ENCODE measurements at regions not wholly inside any gene's neighbourhood (a gene's known extent, or its start where the extent isn't known, plus 50 kb on each side); places are given as distances from the start of the nearest gene placed in this dataset.
"Not testable (repeated sequence)": the region's sequence is repeated elsewhere in the genome, so short reads cannot be mapped to it uniquely, and the experiment has no call there.

- DNase-seq (ENCODE audit: extremely low spot score); H3K27ac ChIP-seq (ENCODE audit: low read depth); H3K4me1 ChIP-seq (ENCODE audit: insufficient read depth); H3K36me3 ChIP-seq (ENCODE audit: insufficient read depth); H3K4me3 ChIP-seq (ENCODE audit: low read depth, low read length): not testable (repeated sequence)
- 89% methylated on average over 7 of the region's 7 CpGs for WGBS
Measured at GRCh38 chr13:68890101-68890500, 1217.5 kb upstream of the ATXN8OS start.

- WGBS, result 91% methylated on average over 4 of the region's 4 CpGs
- DNase-seq (ENCODE audit: extremely low spot score), result no peak
- H3K36me3 ChIP-seq (ENCODE audit: insufficient read depth), result no peaks in the 10 kb centered on the region
Measured at GRCh38 chr13:68888832-68889231, 1218.8 kb upstream of the ATXN8OS start.

GRCh38 chr13:68872338-68872737 lies 1235.3 kb upstream of the ATXN8OS start:
- Histone ChIP-seq H3K27ac (ENCODE audit: low read depth) (no peak overlapping the region), H3K36me3 (ENCODE audit: insufficient read depth) (no peaks in the 10 kb centered on the region), H3K4me3 (ENCODE audit: low read depth, low read length) (no peak overlapping the region), H3K4me1 (ENCODE audit: insufficient read depth) (no peaks in the 10 kb centered on the region)
- no peak for DNase-seq (ENCODE audit: extremely low spot score)
- WGBS, result 89% methylated on average over 2 of the region's 2 CpGs

More at GRCh38 chr13:68888832-68889231, 1218.8 kb upstream of the ATXN8OS start:
- Histone ChIP-seq H3K27ac (ENCODE audit: low read depth) (no peak overlapping the region), H3K4me1 (ENCODE audit: insufficient read depth) (no peaks in the 10 kb centered on the region), H3K4me3 (ENCODE audit: low read depth, low read length) (no peak overlapping the region)

- Histone ChIP-seq H3K4me3 (ENCODE audit: low read depth, low read length) (no peak overlapping the region), H3K4me1 (ENCODE audit: insufficient read depth) (no peaks in the 10 kb centered on the region), H3K27ac (ENCODE audit: low read depth) (no peak overlapping the region), H3K36me3 (ENCODE audit: insufficient read depth) (no peaks in the 10 kb centered on the region)
- WGBS, result 73% methylated on average over 1 of the region's 1 CpG
- DNase-seq (ENCODE audit: extremely low spot score), result no peak
Measured at GRCh38 chr13:68851026-68851425, 1256.6 kb upstream of the ATXN8OS start.

GRCh38 chr13:68850160-68850559 lies 1257.5 kb upstream of the ATXN8OS start:
- H3K4me1 ChIP-seq (ENCODE audit: insufficient read depth), result no peaks in the 10 kb centered on the region
- H3K36me3 ChIP-seq (ENCODE audit: insufficient read depth), result no peaks in the 10 kb centered on the region
- no peak overlapping the region for H3K27ac ChIP-seq (ENCODE audit: low read depth)
- H3K4me3 ChIP-seq (ENCODE audit: low read depth, low read length), result no peak overlapping the region
- DNase-seq (ENCODE audit: extremely low spot score), result no peak
- WGBS, result 22% methylated on average over 3 of the region's 3 CpGs

- 67% methylated on average over 1 of the region's 1 CpG for WGBS
- Histone ChIP-seq H3K4me3 (ENCODE audit: low read depth, low read length) (no peak overlapping the region), H3K36me3 (ENCODE audit: insufficient read depth) (no peaks in the 10 kb centered on the region)
Measured at GRCh38 chr13:68846663-68847062, 1261.0 kb upstream of the ATXN8OS start.

GRCh38 chr13:68834375-68834774 lies 1273.3 kb upstream of the ATXN8OS start:
- Histone ChIP-seq H3K36me3 (ENCODE audit: insufficient read depth) (no peaks in the 10 kb centered on the region), H3K4me3 (ENCODE audit: low read depth, low read length) (no peak overlapping the region), H3K27ac (ENCODE audit: low read depth) (no peak overlapping the region), H3K4me1 (ENCODE audit: insufficient read depth) (no peaks in the 10 kb centered on the region)
- no peak for DNase-seq (ENCODE audit: extremely low spot score)

More at GRCh38 chr13:68846663-68847062, 1261.0 kb upstream of the ATXN8OS start:
- no peak for DNase-seq (ENCODE audit: extremely low spot score)
- Histone ChIP-seq H3K4me1 (ENCODE audit: insufficient read depth) (no peaks in the 10 kb centered on the region), H3K27ac (ENCODE audit: low read depth) (no peak overlapping the region)

- WGBS, result 93% methylated on average over 7 of the region's 7 CpGs
- Histone ChIP-seq H3K4me3 (ENCODE audit: low read depth, low read length) (no peak overlapping the region), H3K27ac (ENCODE audit: low read depth) (no peak overlapping the region), H3K36me3 (ENCODE audit: insufficient read depth) (no peaks in the 10 kb centered on the region), H3K4me1 (ENCODE audit: insufficient read depth) (no peaks in the 10 kb centered on the region)
- no peak for DNase-seq (ENCODE audit: extremely low spot score)
Measured at GRCh38 chr13:68816715-68817114, 1290.9 kb upstream of the ATXN8OS start.

- Histone ChIP-seq H3K4me3 (ENCODE audit: low read depth, low read length) (no peak overlapping the region), H3K27ac (ENCODE audit: low read depth) (no peak overlapping the region), H3K4me1 (ENCODE audit: insufficient read depth) (no peaks in the 10 kb centered on the region), H3K36me3 (ENCODE audit: insufficient read depth) (no peaks in the 10 kb centered on the region)
- WGBS, result 63% methylated on average over 7 of the region's 7 CpGs
- no peak for DNase-seq (ENCODE audit: extremely low spot score)
Measured at GRCh38 chr13:68813180-68813796, 1294.3 kb upstream of the ATXN8OS start.

- Histone ChIP-seq H3K4me3 (ENCODE audit: low read depth, low read length) (no peak overlapping the region), H3K36me3 (ENCODE audit: insufficient read depth) (no peaks in the 10 kb centered on the region), H3K4me1 (ENCODE audit: insufficient read depth) (no peaks in the 10 kb centered on the region), H3K27ac (ENCODE audit: low read depth) (no peak overlapping the region)
- WGBS, result 0% methylated on average over 1 of the region's 1 CpG
- no peak for DNase-seq (ENCODE audit: extremely low spot score)
Measured at GRCh38 chr13:68810660-68811059, 1297.0 kb upstream of the ATXN8OS start.

GRCh38 chr13:68808456-68808855 lies 1299.2 kb upstream of the ATXN8OS start:
- H3K27ac ChIP-seq (ENCODE audit: low read depth), result no peak overlapping the region
- no peak for DNase-seq (ENCODE audit: extremely low spot score)
- H3K36me3 ChIP-seq (ENCODE audit: insufficient read depth), result no peaks in the 10 kb centered on the region
- no peaks in the 10 kb centered on the region for H3K4me1 ChIP-seq (ENCODE audit: insufficient read depth)
- no peak overlapping the region for H3K4me3 ChIP-seq (ENCODE audit: low read depth, low read length)
- WGBS, result 88% methylated on average over 3 of the region's 3 CpGs

GRCh38 chr13:68806125-68806524 lies 1301.5 kb upstream of the ATXN8OS start:
- 67% methylated on average over 2 of the region's 2 CpGs for WGBS

GRCh38 chr13:68784275-68784674 lies 1323.4 kb upstream of the ATXN8OS start:
- no peaks in the 10 kb centered on the region for H3K4me1 ChIP-seq (ENCODE audit: insufficient read depth)
- no peak for DNase-seq (ENCODE audit: extremely low spot score)
- H3K36me3 ChIP-seq (ENCODE audit: insufficient read depth), result no peaks in the 10 kb centered on the region
- no peak overlapping the region for H3K4me3 ChIP-seq (ENCODE audit: low read depth, low read length)
- H3K27ac ChIP-seq (ENCODE audit: low read depth), result no peak overlapping the region

More at GRCh38 chr13:68806125-68806524, 1301.5 kb upstream of the ATXN8OS start:
- no peak overlapping the region for H3K27ac ChIP-seq (ENCODE audit: low read depth)
- H3K4me1 ChIP-seq (ENCODE audit: insufficient read depth), result no peaks in the 10 kb centered on the region
- H3K4me3 ChIP-seq (ENCODE audit: low read depth, low read length), result no peak overlapping the region
- DNase-seq (ENCODE audit: extremely low spot score), result no peak
- no peaks in the 10 kb centered on the region for H3K36me3 ChIP-seq (ENCODE audit: insufficient read depth)

GRCh38 chr13:68759617-68760016 lies 1348.0 kb upstream of the ATXN8OS start:
- H3K36me3 ChIP-seq (ENCODE audit: insufficient read depth), result no peaks in the 10 kb centered on the region
- WGBS, result 90% methylated on average over 2 of the region's 2 CpGs
- H3K4me3 ChIP-seq (ENCODE audit: low read depth, low read length), result no peak overlapping the region
- DNase-seq (ENCODE audit: extremely low spot score), result no peak
- no peaks in the 10 kb centered on the region for H3K4me1 ChIP-seq (ENCODE audit: insufficient read depth)
- no peak overlapping the region for H3K27ac ChIP-seq (ENCODE audit: low read depth)

GRCh38 chr13:68749796-68750195 lies 1357.8 kb upstream of the ATXN8OS start:
- H3K4me3 ChIP-seq (ENCODE audit: low read depth, low read length), result no peak overlapping the region
- no peak for DNase-seq (ENCODE audit: extremely low spot score)
- H3K4me1 ChIP-seq (ENCODE audit: insufficient read depth), result no peaks in the 10 kb centered on the region
- no peak overlapping the region for H3K27ac ChIP-seq (ENCODE audit: low read depth)
- no peaks in the 10 kb centered on the region for H3K36me3 ChIP-seq (ENCODE audit: insufficient read depth)

Data from urinary bladder (tissue), 3 donors.